NCI-H446 treated with DMSO at 0.1 percent for 48 hours (cell line): ENCODE measurements at regions not wholly inside any gene's neighbourhood (a gene's known extent, or its start where the extent isn't known, plus 50 kb on each side); places are given as distances from the start of the nearest gene placed in this dataset.
"Not testable (repeated sequence)": the region's sequence is repeated elsewhere in the genome, so short reads cannot be mapped to it uniquely, and the experiment has no call there.

Experiments used
- DNase-seq: peaks from one replicate; lab custom pipeline; 2025; lab: John Stamatoyannopoulos, UW

GRCh38 chr11:29251738-29252137 lies 765.1 kb downstream of the KCNA4 start:
- DNase-seq = no peak

GRCh38 chr11:29249713-29250112 lies 767.1 kb downstream of the KCNA4 start:
- no peak for DNase-seq

DNA sequence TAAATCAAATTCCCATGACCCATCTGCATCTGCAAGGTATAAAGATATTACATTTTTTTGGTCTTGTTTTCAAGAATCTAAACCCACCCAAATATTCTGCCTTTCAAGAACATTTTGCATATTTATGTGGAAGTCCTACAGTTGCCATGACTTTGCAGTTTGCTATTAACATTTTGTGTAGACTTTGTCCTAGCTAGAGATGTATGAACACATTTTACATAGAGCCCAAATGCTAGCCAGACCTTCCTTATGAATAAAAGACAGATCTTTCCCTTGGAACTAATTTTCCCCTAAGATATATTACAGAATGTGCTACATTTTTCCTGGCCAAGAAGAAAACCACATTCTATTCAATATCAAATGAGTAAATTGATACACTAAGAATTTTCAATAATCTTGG lies 772.5 kb downstream of the KCNA4 start:
- no peak for DNase-seq

DNA sequence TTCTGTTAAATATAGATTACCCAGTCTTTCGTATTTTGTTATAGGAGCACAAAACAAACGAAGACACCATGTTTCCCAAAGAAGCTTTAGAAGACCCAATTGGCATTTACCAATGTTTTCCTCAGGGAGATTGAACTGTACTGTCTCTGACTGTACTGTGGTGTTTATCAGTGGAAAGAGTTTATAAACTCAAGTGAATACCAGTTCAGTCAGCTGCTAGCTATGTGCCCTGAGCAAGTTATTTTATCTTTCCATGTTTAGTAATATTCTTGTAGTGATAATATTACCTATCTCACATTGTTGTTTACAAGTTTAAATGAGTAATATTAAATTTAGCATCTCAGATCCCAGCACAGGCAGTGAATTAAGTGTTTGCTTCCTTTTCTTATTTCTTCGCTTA lies 773.2 kb downstream of the KCNA4 start:
- DNase-seq = no peak

- no peak for DNase-seq
Observed at GRCh38 chr11:29231991-29232390, 784.8 kb downstream of the KCNA4 start.

DNA sequence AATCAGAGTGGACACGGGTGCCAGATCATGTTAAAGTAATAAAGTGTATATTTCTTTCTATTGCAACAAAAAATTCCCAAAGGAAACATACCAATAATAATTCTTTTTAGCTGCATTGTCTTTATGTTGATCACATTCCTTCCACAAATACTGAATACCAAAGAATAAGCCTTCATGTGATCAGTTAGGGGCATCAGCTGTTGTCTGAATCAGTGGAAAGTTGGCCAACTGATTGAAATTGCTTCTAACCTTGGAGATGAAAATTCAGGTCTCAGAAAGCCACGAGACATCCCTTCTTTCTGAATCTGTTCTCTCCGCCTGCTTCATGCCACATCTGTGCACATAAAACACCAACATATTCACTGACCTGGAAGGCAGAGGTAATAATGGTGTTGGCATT lies 785.2 kb downstream of the KCNA4 start:
- no peak for DNase-seq

GRCh38 chr11:29227811-29228210 lies 789.0 kb downstream of the KCNA4 start:
- no peak for DNase-seq

GRCh38 chr11:29224739-29225384 lies 792.0 kb downstream of the KCNA4 start:
- DNase-seq = no peak

DNA sequence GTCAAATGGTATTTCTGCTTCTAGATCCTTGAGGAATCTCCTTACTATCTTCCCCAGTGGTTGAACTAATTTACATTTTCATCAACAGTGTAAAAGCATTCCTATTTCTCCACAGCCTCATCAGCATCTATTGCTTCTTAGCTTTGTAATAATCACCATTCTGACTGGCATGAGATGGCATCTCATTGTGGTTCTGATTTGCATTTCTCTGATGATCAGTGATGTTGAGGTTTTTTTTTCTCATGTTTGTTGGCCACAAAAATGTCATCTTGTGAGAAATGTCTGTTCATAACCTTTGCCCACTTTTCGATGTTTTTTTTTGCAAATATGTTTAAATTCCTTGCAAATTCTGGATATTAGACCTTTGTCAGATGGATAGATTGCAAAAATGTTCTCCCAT lies 797.3 kb downstream of the KCNA4 start:
- not testable (repeated sequence) for DNase-seq

GRCh38 chr11:29217901-29218300 lies 798.9 kb downstream of the KCNA4 start:
- DNase-seq = no peak

DNA sequence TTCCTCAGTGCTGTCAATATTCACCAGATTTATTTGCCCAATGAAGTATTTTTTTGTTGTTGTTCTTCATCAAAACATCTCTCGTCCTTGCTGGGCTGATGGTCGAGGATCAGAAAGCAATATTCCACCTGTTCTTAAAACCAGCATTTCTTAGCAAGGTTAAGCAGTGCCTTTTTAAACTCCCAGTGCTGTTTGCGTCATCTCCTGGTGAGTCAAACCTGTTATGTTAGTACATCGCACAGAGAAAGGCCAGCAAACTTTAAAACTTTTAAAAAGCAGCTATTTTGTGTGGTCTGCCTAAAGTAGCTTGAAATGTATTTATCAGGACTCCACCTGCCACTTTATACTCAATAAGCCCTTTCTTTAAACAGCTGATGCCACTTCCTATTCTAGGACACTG lies 802.0 kb downstream of the KCNA4 start:
- no peak for DNase-seq

GRCh38 chr11:29211202-29211601 lies 805.6 kb downstream of the KCNA4 start:
- DNase-seq = no peak

DNA sequence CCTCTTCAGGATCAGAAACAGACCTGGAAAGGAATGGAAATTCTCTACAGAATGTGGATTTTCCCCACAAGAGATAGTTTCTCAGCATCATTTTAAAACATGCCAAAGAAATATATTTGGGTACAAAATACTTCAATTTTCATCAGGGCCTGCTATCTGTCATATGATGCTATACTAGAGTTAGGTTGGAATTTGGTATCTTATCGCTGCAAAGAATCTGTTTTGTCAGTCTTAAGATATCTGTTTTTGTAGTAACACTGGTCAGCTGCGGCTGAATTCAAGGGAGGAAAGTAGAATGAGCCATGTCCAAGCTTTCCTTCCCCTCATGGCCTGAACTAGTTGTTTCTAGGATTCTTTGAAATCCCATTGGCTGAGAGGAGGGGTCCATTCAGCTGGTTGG lies 806.4 kb downstream of the KCNA4 start:
- no peak for DNase-seq

DNA sequence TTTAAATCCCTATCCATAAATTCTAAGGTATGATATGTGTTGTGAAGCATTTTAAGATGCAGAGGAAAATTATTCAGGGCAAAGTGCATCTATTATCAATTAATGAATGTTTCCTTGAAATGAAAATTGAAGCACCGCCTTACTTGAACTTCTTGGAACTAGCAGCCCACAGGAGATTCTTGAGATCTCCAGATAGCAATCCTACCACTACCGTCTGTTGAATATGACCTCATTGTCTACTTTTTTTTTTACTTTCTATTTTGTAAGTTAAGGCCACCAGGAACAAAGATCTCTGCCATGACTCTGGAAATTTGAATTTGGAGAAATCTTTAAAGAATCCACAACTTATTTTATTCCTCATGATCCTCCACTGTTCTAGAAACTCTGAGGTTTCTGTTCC lies 808.7 kb downstream of the KCNA4 start:
- no peak for DNase-seq

DNA sequence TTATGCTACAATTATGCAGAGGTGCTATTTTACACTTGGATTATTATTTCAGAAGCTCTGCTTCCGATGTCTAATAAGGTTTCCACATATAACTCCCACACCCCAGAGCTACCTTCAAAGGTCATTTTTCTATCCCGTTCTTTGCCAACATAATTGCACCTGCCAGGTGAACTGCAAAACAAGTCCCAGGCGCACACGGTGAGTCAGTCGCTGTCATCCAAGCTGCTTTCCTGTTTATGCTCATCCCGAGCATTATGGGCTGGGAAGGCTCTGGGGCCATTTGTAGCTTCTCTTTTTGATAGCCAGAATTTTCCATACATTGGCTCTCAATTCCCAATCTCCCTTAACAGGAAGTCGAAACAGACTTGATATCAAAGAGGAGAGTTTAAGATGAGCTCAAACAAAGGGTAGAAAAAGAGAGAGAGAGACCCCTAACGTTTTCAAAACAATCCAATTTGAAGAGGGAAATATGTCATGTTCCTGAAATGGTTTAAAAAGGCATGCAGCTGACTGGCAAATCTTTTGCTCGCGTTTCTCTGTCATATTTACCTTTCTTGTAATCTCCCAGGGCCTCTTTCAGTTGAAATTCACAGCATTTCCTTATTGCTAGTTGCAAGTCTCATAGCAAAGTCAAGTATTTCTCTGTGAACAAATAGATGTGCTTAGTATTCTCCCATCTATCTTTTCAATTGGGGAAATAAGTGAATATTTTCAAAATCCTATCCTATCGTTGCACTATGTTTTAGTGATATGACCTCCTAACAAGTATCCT lies 815.9 kb downstream of the KCNA4 start:
- no peak for DNase-seq

- no peak for DNase-seq
Observed at GRCh38 chr11:29190313-29190712, 826.5 kb downstream of the KCNA4 start.

DNA sequence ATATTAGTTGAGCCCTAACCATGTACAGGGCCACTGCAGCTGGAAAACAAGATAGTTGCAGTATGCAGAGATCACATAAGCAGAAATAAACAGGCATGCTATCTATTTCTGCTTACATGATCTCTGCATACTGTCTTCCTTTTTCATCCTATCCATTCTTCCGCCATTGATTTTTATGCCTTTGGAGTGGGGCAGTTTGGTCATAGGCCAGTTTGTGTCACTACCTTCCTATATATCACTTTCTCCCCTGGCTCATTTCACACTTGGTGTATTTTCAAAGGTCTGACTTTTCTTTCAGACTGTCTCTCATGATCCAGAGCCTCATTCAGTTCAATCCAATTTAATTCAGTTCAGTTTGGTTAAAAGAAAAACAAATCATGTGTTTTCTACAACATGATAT lies 829.6 kb downstream of the KCNA4 start:
- DNase-seq = no peak

DNA sequence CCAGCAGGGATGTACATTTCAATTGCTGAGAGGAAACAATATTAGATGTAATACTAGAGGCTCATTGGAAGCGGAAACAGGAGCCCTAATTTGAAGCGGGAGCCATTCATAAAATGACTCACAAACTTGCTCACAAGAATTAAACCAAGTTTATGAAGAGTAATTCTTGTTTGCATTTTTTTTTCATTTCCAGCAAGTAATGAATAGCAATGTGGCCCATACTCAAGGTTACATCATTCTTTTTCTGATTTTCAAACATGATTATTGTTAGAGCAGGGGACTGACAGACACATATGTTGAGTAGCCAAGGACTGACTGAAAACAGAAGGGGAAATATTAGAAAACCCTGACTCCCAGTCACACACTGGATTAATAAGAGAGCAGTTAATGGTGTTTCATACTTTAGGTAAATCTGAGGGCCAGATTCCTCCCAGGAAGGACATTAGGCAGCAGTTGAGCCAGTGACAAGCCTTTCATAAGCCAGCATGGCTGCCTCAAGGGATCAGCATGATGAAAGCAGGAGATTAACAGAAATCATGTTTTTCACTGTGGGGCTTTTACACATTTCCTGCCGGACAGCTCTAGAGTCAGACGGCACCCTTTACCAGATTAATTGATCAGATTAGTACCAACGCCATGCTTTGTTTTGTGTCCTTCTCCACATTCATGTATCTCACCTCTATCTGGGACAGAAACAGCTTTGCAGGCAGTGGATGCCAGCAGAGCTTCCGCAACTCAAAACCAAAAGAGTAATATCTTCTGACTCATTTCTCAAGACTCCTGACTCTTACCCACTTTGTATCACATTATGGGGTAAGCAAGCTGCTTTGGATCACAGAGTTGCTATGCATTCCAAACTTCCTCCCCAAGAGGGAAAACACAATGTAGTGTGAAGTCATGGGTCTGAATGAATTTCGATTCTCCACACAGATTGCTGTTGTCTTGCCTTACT lies 831.6 kb downstream of the KCNA4 start:
- no peak for DNase-seq

DNA sequence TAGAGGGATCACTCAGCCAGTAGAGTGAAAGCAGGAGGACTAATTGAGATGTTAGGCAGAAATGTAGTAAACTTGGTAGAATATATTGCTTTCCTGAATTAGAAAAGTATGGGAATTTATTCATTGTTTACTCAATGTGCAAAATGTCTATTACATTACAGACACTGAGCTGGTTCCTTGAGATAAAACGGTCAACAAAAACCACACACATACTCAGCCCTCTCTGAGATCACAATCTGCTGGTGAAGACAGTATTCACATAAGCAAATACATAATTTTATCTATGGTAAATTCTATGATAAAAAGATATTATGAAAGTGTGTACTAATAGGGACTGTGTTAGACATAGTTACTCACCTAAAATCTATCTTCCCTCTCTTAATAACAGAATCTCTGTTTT lies 833.5 kb downstream of the KCNA4 start:
- DNase-seq = no peak

DNA sequence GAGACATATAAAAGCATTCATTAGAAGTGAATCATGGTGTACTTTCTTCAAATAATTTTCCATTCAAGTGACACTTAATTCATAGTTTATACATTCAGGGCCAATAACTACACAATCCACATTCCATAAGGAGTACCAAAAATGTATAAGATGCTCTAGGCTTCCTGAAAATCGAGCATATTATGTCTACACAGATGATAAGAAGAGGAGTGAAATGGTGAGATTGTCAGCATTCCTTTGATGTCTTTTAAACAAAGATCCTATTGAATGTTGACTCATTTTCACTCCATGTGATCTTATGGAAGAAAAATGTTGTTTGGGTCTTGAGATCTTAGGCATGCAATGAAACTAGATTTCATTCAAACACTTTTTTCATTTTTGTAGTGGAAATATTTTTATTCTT lies 843.2 kb downstream of the KCNA4 start:
- no peak for DNase-seq

GRCh38 chr11:29171360-29171950 lies 845.4 kb downstream of the KCNA4 start:
- DNase-seq = no peak

DNA sequence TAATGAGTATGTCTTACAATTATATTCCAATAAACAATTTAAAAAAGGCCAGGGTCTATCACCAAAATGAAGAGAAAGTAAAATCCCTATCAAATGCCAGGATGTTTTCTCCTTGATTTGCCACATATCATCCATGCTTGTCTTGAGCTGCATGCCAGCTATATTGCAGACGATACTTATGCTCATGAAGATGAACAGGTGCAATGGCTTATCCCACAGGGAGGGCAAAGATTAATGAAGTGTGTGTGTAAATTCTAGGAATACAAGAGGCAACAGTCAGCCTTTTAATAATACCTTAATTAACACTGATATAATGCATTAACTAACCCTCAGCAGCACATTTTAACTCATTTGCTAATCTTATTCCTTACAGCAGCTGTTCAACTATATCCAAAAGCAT lies 850.5 kb downstream of the KCNA4 start:
- no peak for DNase-seq
